SK-N-SH treated with all-trans-retinoic acid at 6 μM for 48 hours (cell line): ENCODE measurements at regions not wholly inside any gene's neighbourhood (a gene's known extent, or its start where the extent isn't known, plus 50 kb on each side); places are given as distances from the start of the nearest gene placed in this dataset.

ENCODE experiments used
- ATAC-seq: fragments of 200-7000 bp; cut with Tn5 transposase; 3 replicates; pipeline ENCODE4 v1.9.1; 2020; ENCODE audit warnings: mild to moderate bottlenecking, moderate library complexity
- ARNTL ChIP-seq: fragments of 450-650 bp; formaldehyde crosslinking; IDR thresholded peaks from 2 replicates; pipeline ENCODE4 v1.5.0; 2020; ENCODE audit warnings: low read depth, mild to moderate bottlenecking, moderate library complexity, borderline replicate concordance
- BACH2 ChIP-seq: fragments of 250-450 bp; sonication (Bioruptor Pico); IDR thresholded peaks from 2 replicates; pipeline ENCODE4 v1.9.0; 2021; ENCODE audit warnings: mild to moderate bottlenecking, borderline replicate concordance
- CSDC2 ChIP-seq: fragments of 250-450 bp; sonication (Bioruptor Pico); IDR thresholded peaks from 2 replicates; pipeline ENCODE4 v1.5.0; 2020; ENCODE audit warnings: mild to moderate bottlenecking, moderate library complexity
- ESRRG ChIP-seq: fragments of 250-450 bp; sonication (Bioruptor Pico); IDR thresholded peaks from 2 replicates; pipeline ENCODE4 v1.6.1; 2021; ENCODE audit warnings: mild to moderate bottlenecking
- GLIS3 ChIP-seq: fragments of 250-450 bp; sonication (Bioruptor Pico); IDR thresholded peaks from 2 replicates; pipeline ENCODE4 v1.5.0; 2020; ENCODE audit warnings: mild to moderate bottlenecking, moderate library complexity
- ISL1 ChIP-seq: fragments of 250-450 bp; sonication (Bioruptor Pico); IDR thresholded peaks from 2 replicates; pipeline ENCODE4 v2.1.2; 2022; ENCODE audit warnings: mild to moderate bottlenecking, moderate library complexity
- OSR1 ChIP-seq: fragments of 250-450 bp; sonication (Bioruptor Pico); IDR thresholded peaks from 2 replicates; pipeline ENCODE4 v1.8.0; 2022; ENCODE audit warnings: moderate library complexity, mild to moderate bottlenecking, inconsistent platforms
- PPARA ChIP-seq: fragments of 250-450 bp; sonication (Bioruptor Pico); IDR thresholded peaks from 2 replicates; pipeline ENCODE4 v1.5.0; 2020; ENCODE audit warnings: mild to moderate bottlenecking, borderline replicate concordance
- RARB ChIP-seq: fragments of 250-450 bp; sonication (Bioruptor Pico); IDR thresholded peaks from 2 replicates; pipeline ENCODE4 v1.8.0; 2021; ENCODE audit warnings: mild to moderate bottlenecking, moderate library complexity
- TCF4 ChIP-seq: fragments of 250-450 bp; sonication (Bioruptor Pico); IDR thresholded peaks from 2 replicates; pipeline ENCODE4 v1.8.0; 2021; ENCODE audit warnings: mild to moderate bottlenecking, moderate library complexity, borderline replicate concordance
- TOX ChIP-seq: fragments of 250-450 bp; sonication (Bioruptor Pico); IDR thresholded peaks from 2 replicates; pipeline ENCODE4 v1.8.0; 2021; ENCODE audit warnings: mild to moderate bottlenecking, moderate library complexity, borderline replicate concordance
- ZC3H10 ChIP-seq: fragments of 250-450 bp; sonication (Bioruptor Pico); IDR thresholded peaks from 2 replicates; pipeline ENCODE4 v1.5.1; 2021; ENCODE audit warnings: mild to moderate bottlenecking, moderate library complexity
- ZFP3 ChIP-seq: fragments of 250-450 bp; sonication (Bioruptor Pico); IDR thresholded peaks from 2 replicates; pipeline ENCODE4 v1.5.0; 2020; ENCODE audit warnings: mild to moderate bottlenecking, moderate library complexity
- ZFP30 ChIP-seq: fragments of 450-650 bp; formaldehyde crosslinking; IDR thresholded peaks from 2 replicates; pipeline ENCODE4 v1.5.0; 2022; ENCODE audit warnings: mild to moderate bottlenecking, moderate library complexity
- ZNF565 ChIP-seq: fragments of 450-650 bp; formaldehyde crosslinking; conservative IDR thresholded peaks from 2 replicates; pipeline ENCODE4 v1.5.0; 2020; ENCODE audit warnings: low read depth, mild to moderate bottlenecking, moderate library complexity
- ZNF70 ChIP-seq: fragments of 450-650 bp; formaldehyde crosslinking; IDR thresholded peaks from 2 replicates; pipeline ENCODE4 v1.5.0; 2020; ENCODE audit warnings: mild to moderate bottlenecking, moderate library complexity
- ZNF8 ChIP-seq: fragments of 450-650 bp; formaldehyde crosslinking; IDR thresholded peaks from 2 replicates; pipeline ENCODE4 v1.5.0; 2020; ENCODE audit warnings: mild to moderate bottlenecking, moderate library complexity
- TF ChIP-seq, protein P1 (sequence below): fragments of 250-450 bp; sonication (Bioruptor Pico); IDR thresholded peaks from 2 replicates; pipeline ENCODE4 v1.8.0; 2021; ENCODE audit warnings: low read depth, mild to moderate bottlenecking, moderate library complexity, borderline replicate concordance
- TF ChIP-seq, protein P2 (sequence below): fragments of 250-450 bp; sonication (Bioruptor Pico); IDR thresholded peaks from 2 replicates; pipeline ENCODE4 v1.5.1; 2021; ENCODE audit warnings: mild to moderate bottlenecking, moderate library complexity
- TF ChIP-seq, protein P3 (sequence below): fragments of 250-450 bp; sonication (Bioruptor Pico); IDR thresholded peaks from 2 replicates; pipeline ENCODE4 v1.5.1; 2020; ENCODE audit warnings: low read depth, mild to moderate bottlenecking, moderate library complexity
- TF ChIP-seq, protein P4 (sequence below): fragments of 250-450 bp; sonication (Bioruptor Pico); IDR thresholded peaks from 2 replicates; pipeline ENCODE4 v1.8.0; 2020; ENCODE audit warnings: mild to moderate bottlenecking, moderate library complexity, borderline replicate concordance

DNA sequence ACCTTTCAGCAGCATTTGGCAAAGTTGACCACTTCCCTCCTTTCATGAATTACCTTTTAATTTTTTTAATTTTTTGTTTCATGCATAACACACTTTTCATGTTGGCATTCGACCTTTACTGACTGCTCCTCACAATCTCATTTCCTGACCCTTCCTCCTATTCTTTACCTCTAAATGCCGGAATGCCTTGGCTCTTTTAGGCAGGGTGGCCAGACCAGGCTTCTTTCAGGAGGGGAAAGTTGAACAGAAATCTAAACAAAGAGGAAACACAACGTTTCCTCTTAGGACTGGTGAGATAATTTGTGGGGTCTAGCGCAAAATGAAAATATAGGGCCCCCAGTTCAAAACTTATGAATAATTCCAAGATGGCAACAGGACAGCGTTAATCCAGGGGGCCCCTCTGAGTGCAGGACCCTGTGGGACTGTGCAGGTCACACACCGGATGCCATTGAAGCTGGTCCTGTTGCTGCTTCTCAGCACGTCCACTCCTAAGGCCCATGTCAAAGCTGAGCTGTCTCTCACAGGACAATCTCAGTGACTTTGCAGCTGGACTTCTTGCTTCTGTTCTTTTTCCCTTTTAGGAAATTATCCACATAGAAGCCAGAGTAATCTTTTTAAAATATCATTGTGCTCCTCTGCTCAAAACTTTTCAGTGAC lies 313.8 kb downstream of the HDGFL1 start:
- TF ChIP-seq ZNF8 (CRISPR knock-in tag) (no peak), ZFP30 (no peak), OSR1 (CRISPR knock-in tag) (no peak), CSDC2 (CRISPR knock-in tag) (no peak), ESRRG (no peak), TOX (CRISPR knock-in tag) (no peak), PPARA (CRISPR knock-in tag) (no peak), ZNF70 (CRISPR knock-in tag) (no peak), RARB (CRISPR knock-in tag) (no peak), BACH2 (CRISPR knock-in tag) (no peak)

DNA sequence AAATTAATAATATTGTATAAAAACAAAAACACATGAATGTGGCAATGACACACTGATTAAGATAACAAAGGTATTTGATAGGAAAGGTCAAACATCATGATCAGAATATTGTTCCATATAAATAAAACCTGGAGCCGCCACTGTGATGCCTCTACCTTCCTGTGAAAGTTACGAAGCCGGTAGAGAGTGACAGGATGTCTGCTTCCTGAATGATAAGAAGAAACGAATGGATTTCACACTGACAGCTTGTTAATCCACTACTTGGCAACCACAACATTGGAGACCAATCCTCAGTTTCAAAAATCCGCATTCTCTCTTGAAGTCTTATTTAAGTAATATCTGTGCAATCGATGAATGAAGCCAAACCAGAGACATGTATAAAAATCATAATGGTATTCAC lies 315.1 kb downstream of the HDGFL1 start:
- ATAC-seq, result no peak
- TF ChIP-seq TOX (CRISPR knock-in tag) (no peak), RARB (CRISPR knock-in tag) (no peak), ZC3H10 (CRISPR knock-in tag) (no peak), PPARA (CRISPR knock-in tag) (no peak), ESRRG (no peak), CSDC2 (CRISPR knock-in tag) (no peak), ISL1 (CRISPR knock-in tag) (no peak), ZNF70 (CRISPR knock-in tag) (no peak)

More for the DNA sequence above, 313.8 kb downstream of the HDGFL1 start:
- no peak for ATAC-seq

DNA sequence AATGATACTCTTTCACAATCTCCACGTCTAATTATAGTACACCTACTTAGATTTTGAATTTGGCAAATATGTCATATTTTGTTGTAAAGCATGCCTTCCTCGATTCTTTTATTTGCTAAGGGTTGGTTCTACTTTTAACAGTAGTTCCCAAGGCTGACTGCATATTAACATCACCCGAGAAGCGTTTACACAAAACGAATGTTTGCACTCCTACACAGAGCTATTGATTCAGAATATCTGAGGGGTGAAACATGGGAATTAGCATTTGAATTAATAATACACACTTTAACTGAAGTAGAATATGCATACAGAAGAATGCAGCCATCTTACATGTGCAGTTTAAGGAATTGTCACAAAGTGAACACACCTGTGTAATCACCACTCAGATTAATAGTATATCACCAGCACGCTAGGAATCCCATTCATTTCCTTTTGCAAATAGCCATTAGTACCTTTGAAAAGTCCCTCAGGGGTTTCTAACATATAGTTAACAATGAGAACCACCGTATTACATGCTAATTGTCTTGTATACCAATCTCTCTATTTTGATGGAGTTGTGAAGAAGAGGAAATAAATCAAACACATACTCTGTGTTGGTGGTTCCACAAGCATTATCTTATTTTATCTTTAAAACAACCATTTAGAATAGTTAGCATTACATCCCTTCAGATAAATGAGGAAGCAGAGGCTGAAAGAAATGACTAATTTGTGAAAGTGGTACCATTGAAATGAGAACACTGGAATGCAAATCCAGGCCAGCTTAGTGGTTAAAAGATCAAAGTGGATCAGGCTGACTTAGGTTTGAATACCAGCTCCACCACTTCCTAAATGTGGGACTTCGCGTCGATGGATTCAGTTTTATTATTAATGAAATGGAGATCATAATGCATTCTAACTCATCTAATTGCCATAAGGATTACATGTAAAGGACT lies 317.6 kb downstream of the HDGFL1 start:
- ATAC-seq, result no peak
- TF ChIP-seq ARNTL (CRISPR knock-in tag) (no peak), ZFP3 (no peak), BACH2 (CRISPR knock-in tag) (no peak), ZFP30 (no peak), ZC3H10 (CRISPR knock-in tag) (no peak), ZNF8 (CRISPR knock-in tag) (no peak), TOX (CRISPR knock-in tag) (no peak), PPARA (CRISPR knock-in tag) (no peak), RARB (CRISPR knock-in tag) (no peak), TCF4 (CRISPR knock-in tag) (no peak), CSDC2 (CRISPR knock-in tag) (no peak), OSR1 (CRISPR knock-in tag) (no peak), ZNF565 (CRISPR knock-in tag) (no peak), ESRRG (no peak), ZNF70 (CRISPR knock-in tag) (no peak), ISL1 (CRISPR knock-in tag) (no peak)
- TF ChIP-seq, protein P1, sequence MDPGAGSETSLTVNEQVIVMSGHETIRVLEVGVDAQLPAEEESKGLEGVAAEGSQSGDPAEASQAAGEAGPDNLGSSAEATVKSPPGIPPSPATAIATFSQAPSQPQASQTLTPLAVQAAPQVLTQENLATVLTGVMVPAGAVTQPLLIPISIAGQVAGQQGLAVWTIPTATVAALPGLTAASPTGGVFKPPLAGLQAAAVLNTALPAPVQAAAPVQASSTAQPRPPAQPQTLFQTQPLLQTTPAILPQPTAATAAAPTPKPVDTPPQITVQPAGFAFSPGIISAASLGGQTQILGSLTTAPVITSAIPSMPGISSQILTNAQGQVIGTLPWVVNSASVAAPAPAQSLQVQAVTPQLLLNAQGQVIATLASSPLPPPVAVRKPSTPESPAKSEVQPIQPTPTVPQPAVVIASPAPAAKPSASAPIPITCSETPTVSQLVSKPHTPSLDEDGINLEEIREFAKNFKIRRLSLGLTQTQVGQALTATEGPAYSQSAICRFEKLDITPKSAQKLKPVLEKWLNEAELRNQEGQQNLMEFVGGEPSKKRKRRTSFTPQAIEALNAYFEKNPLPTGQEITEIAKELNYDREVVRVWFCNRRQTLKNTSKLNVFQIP, result no peak
- TF ChIP-seq, protein P2, sequence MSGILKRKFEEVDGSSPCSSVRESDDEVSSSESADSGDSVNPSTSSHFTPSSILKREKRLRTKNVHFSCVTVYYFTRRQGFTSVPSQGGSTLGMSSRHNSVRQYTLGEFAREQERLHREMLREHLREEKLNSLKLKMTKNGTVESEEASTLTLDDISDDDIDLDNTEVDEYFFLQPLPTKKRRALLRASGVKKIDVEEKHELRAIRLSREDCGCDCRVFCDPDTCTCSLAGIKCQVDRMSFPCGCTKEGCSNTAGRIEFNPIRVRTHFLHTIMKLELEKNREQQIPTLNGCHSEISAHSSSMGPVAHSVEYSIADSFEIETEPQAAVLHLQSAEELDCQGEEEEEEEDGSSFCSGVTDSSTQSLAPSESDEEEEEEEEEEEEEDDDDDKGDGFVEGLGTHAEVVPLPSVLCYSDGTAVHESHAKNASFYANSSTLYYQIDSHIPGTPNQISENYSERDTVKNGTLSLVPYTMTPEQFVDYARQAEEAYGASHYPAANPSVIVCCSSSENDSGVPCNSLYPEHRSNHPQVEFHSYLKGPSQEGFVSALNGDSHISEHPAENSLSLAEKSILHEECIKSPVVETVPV, result no peak

DNA sequence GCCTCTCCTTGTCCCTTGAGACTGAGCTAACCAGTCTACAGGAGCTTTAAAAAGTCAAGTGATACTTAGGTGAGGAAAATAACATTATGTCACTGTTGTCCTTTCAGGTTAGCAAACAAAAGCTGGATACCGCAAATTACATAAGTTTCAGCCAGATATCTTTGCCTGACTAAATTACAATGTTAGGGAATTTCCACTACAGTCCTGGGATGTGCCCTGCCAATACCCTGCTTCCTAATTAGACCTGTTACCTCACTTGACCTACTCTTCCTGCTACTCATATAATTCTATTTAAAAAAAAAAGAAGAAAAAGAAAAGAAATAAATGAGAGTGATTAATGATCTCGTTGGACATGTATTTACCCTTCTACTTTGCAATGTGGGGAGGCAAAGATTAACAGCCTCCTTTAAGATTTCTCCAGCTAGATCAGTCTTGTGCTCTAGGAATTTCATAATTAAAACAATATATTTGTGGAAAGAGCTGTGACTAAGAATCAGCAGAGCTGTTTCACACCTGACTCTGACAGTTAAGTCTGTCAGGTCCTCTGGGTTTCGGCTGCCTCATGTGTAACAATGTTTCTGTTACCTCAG lies 318.9 kb downstream of the HDGFL1 start:
- no peak for ATAC-seq
- no peak for TF ChIP-seq GLIS3 (CRISPR knock-in tag)
- no peak for TF ChIP-seq OSR1 (CRISPR knock-in tag)
- TF ChIP-seq, protein P2, result no peak
- no peak for TF ChIP-seq ZC3H10 (CRISPR knock-in tag)
- TF ChIP-seq, protein P3, sequence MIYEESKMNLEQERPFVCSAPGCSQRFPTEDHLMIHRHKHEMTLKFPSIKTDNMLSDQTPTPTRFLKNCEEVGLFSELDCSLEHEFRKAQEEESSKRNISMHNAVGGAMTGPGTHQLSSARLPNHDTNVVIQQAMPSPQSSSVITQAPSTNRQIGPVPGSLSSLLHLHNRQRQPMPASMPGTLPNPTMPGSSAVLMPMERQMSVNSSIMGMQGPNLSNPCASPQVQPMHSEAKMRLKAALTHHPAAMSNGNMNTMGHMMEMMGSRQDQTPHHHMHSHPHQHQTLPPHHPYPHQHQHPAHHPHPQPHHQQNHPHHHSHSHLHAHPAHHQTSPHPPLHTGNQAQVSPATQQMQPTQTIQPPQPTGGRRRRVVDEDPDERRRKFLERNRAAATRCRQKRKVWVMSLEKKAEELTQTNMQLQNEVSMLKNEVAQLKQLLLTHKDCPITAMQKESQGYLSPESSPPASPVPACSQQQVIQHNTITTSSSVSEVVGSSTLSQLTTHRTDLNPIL, result no peak
- no peak for TF ChIP-seq BACH2 (CRISPR knock-in tag)
- no peak for TF ChIP-seq ZFP30
- no peak for TF ChIP-seq PPARA (CRISPR knock-in tag)
- TF ChIP-seq, protein P1, result no peak
- TF ChIP-seq ZNF565 (CRISPR knock-in tag), result no peak
- no peak for TF ChIP-seq ZNF70 (CRISPR knock-in tag)
- no peak for TF ChIP-seq RARB (CRISPR knock-in tag)
- TF ChIP-seq TOX (CRISPR knock-in tag), result no peak
- TF ChIP-seq ARNTL (CRISPR knock-in tag), result no peak
- TF ChIP-seq, protein P4, sequence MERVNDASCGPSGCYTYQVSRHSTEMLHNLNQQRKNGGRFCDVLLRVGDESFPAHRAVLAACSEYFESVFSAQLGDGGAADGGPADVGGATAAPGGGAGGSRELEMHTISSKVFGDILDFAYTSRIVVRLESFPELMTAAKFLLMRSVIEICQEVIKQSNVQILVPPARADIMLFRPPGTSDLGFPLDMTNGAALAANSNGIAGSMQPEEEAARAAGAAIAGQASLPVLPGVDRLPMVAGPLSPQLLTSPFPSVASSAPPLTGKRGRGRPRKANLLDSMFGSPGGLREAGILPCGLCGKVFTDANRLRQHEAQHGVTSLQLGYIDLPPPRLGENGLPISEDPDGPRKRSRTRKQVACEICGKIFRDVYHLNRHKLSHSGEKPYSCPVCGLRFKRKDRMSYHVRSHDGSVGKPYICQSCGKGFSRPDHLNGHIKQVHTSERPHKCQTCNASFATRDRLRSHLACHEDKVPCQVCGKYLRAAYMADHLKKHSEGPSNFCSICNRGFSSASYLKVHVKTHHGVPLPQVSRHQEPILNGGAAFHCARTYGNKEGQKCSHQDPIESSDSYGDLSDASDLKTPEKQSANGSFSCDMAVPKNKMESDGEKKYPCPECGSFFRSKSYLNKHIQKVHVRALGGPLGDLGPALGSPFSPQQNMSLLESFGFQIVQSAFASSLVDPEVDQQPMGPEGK, result no peak
- no peak for TF ChIP-seq ZNF8 (CRISPR knock-in tag)
